Retinal pigment epithelial cell (primary cell): ENCODE measurements at regions not wholly inside any gene's neighbourhood (a gene's known extent, or its start where the extent isn't known, plus 50 kb on each side); places are given as distances from the start of the nearest gene placed in this dataset.
A peak's percentile ranks its signal among the peaks of the same experiment; 100 is the strongest.
"Not testable (repeated sequence)": the region's sequence is repeated elsewhere in the genome, so short reads cannot be mapped to it uniquely, and the experiment has no call there.

ENCODE experiments used
- DNase-seq: peaks from one replicate; pipeline ENCODE4 v3.0.0-alpha.2; 2010; ENCODE audit warnings: low read depth
- H3K4me3 ChIP-seq: 2 replicates; pipeline ENCODE4 v1.5.1; 2011; ENCODE audit warnings: mild to moderate bottlenecking, low read length, control low read depth, moderate library complexity
- CTCF ChIP-seq: conservative IDR thresholded peaks from 2 replicates; pipeline ENCODE4 v1.5.1; 2011; ENCODE audit warnings: low read depth, low read length, control low read depth, inconsistent platforms

- TF ChIP-seq CTCF: no peak
- no peak for DNase-seq
- H3K4me3 ChIP-seq: no peak overlapping the region
These were observed 1374.2 kb upstream of the ALCAM start for GRCh38 chr3:103992469-103992868.

- no peak for TF ChIP-seq CTCF
- H3K4me3 ChIP-seq: no peak overlapping the region
- no peak for DNase-seq
These were observed 1361.8 kb upstream of the ALCAM start for GRCh38 chr3:104004956-104005355.

- no peak for TF ChIP-seq CTCF
- H3K4me3 ChIP-seq: no peak overlapping the region
- no peak for DNase-seq
These were observed 1360.9 kb upstream of the ALCAM start for GRCh38 chr3:104005815-104006214.

GRCh38 chr3:104018541-104018940, 1348.2 kb upstream of the ALCAM start:
- TF ChIP-seq CTCF: no peak
- H3K4me3 ChIP-seq: no peak overlapping the region
- DNase-seq: peak; percentile 11

GRCh38 chr3:104031598-104031997, 1335.1 kb upstream of the ALCAM start:
- DNase-seq: no peak
- no peak for TF ChIP-seq CTCF
- no peak overlapping the region for H3K4me3 ChIP-seq

- DNase-seq: peak; percentile 67
- no peak overlapping the region for H3K4me3 ChIP-seq
- no peak for TF ChIP-seq CTCF
These were observed 1334.4 kb upstream of the ALCAM start for GRCh38 chr3:104032283-104032682.

- DNase-seq: no peak
- H3K4me3 ChIP-seq: no peak overlapping the region
- no peak for TF ChIP-seq CTCF
These were observed 1325.8 kb upstream of the ALCAM start for GRCh38 chr3:104040896-104041295.

- DNase-seq, H3K4me3 ChIP-seq: not testable (repeated sequence)
These were observed 1323.6 kb upstream of the ALCAM start for GRCh38 chr3:104043001-104043543.
